HG02642 (cell line): ENCODE measurements at regions not wholly inside any gene's neighbourhood (a gene's known extent, or its start where the extent isn't known, plus 50 kb on each side); places are given as distances from the start of the nearest gene placed in this dataset.
A peak's percentile ranks its signal among the peaks of the same experiment; 100 is the strongest.

ENCODE experiments used
- ATAC-seq: cut with Tn5 transposase; IDR thresholded peaks from one replicate; pipeline ENCODE4 v1.9.1; 2021; ENCODE audit warnings: mild to moderate bottlenecking; ENCODE audit not compliant: unreplicated experiment, poor library complexity

- ATAC-seq, result no peak
Measured at GRCh38 chr11:104390651-104391050, 226.7 kb upstream of the PDGFD start.

GRCh38 chr11:104385884-104386283, 221.9 kb upstream of the PDGFD start:
- ATAC-seq, result no peak

- ATAC-seq, result no peak
Measured at GRCh38 chr11:104380358-104380757, 216.4 kb upstream of the PDGFD start.

GRCh38 chr11:104372111-104372510, 208.2 kb upstream of the PDGFD start:
- no peak for ATAC-seq

GRCh38 chr11:104370478-104370877, 206.5 kb upstream of the PDGFD start:
- ATAC-seq, result peak; percentile 51

- no peak for ATAC-seq
Measured at GRCh38 chr11:104369761-104370160, 205.8 kb upstream of the PDGFD start.

- no peak for ATAC-seq
Measured at GRCh38 chr11:104366321-104366734, 202.4 kb upstream of the PDGFD start.

GRCh38 chr11:104365676-104366075, 201.7 kb upstream of the PDGFD start:
- ATAC-seq, result no peak

GRCh38 chr11:104361975-104362374, 198.0 kb upstream of the PDGFD start:
- no peak for ATAC-seq

- no peak for ATAC-seq
Measured at GRCh38 chr11:104352036-104352435, 188.1 kb upstream of the PDGFD start.

- peak; percentile 60 for ATAC-seq
Measured at GRCh38 chr11:104343578-104343977, 179.6 kb upstream of the PDGFD start.

- ATAC-seq, result no peak
Measured at GRCh38 chr11:104340590-104340989, 176.6 kb upstream of the PDGFD start.

- ATAC-seq, result no peak
Measured at GRCh38 chr11:104339380-104339831, 175.5 kb upstream of the PDGFD start.

GRCh38 chr11:104338186-104338585, 174.2 kb upstream of the PDGFD start:
- ATAC-seq, result no peak

GRCh38 chr11:104337273-104337672, 173.3 kb upstream of the PDGFD start:
- no peak for ATAC-seq

- ATAC-seq, result peak; percentile 80
Measured at GRCh38 chr11:104333977-104334376, 170.0 kb upstream of the PDGFD start.

GRCh38 chr11:104332110-104332509, 168.2 kb upstream of the PDGFD start:
- peak; percentile 65 for ATAC-seq

GRCh38 chr11:104329078-104329665, 165.2 kb upstream of the PDGFD start:
- ATAC-seq, result no peak

- no peak for ATAC-seq
Measured at GRCh38 chr11:104328512-104328907, 164.6 kb upstream of the PDGFD start.

GRCh38 chr11:104327861-104328511, 164.0 kb upstream of the PDGFD start:
- ATAC-seq, result no peak

GRCh38 chr11:104325093-104325492, 161.1 kb upstream of the PDGFD start:
- no peak for ATAC-seq

- no peak for ATAC-seq
Measured at GRCh38 chr11:104324276-104324675, 160.3 kb upstream of the PDGFD start.
